Stomach (tissue), 8 donors: ENCODE measurements at regions not wholly inside any gene's neighbourhood (a gene's known extent, or its start where the extent isn't known, plus 50 kb on each side); places are given as distances from the start of the nearest gene placed in this dataset.

Experiments
- DNase-seq, 2 donors: peaks; one replicate each; pipeline versions ENCODE4 v3.0.0 to v3.0.0-alpha.2; 2013 to 2019
- H3K27ac ChIP-seq, 5 donors: fragments of 200-600 bp in 4 of 5; sonication (generic) in 4 of 5; one replicate each; pipeline ENCODE4 v1.5.1; 2013 to 2019; ENCODE audit warnings: mild to moderate bottlenecking in 1 of 5, moderate library complexity in 1 of 5
- H3K27me3 ChIP-seq, 3 donors: fragments of 200-600 bp; sonication (generic); one replicate each; pipeline ENCODE4 v1.5.1; 2017 to 2019; ENCODE audit warnings: mixed run types in 1 of 3
- H3K36me3 ChIP-seq, 4 donors: fragments of 200-600 bp; sonication (generic); 1 replicate in 3 of 4; 2 replicates in 1 of 4; pipeline ENCODE4 v1.5.1; 2016 to 2019
- H3K4me1 ChIP-seq, 4 donors: fragments of 200-600 bp; sonication (generic); one replicate each; pipeline ENCODE4 v1.5.1; 2016 to 2019
- H3K4me3 ChIP-seq, 4 donors: fragments of 200-600 bp; sonication (generic) in 3 of 4; one replicate each; pipeline ENCODE4 v1.5.1; 2016 to 2019; ENCODE audit warnings: mild to moderate bottlenecking in 1 of 4
- H3K9me3 ChIP-seq, 4 donors: fragments of 200-600 bp; sonication (generic); one replicate each; pipeline ENCODE4 v1.5.1; 2016 to 2019
- CTCF ChIP-seq, 7 experiments: fragments of 450-650 bp in 4 of 7; fragments of 200-600 bp in 3 of 7; sonication (generic) in 3 of 7; IDR thresholded peaks; one replicate each; pipeline ENCODE4 v1.5.1; 2016 to 2019; ENCODE audit warnings: antibody characterized with exemption in 7 of 7, control low read depth in 2 of 7, mild to moderate bottlenecking in 1 of 7
- EP300 ChIP-seq: sonication (generic); formaldehyde crosslinking; IDR thresholded peaks from one replicate; pipeline ENCODE4 v1.6.1; 2017; ENCODE audit warnings: antibody characterized with exemption
- POLR2A ChIP-seq, 4 donors: fragments of 450-650 bp; IDR thresholded peaks; one replicate each; pipeline ENCODE4 v1.6.1; 2016; ENCODE audit warnings: antibody characterized with exemption in 4 of 4, control low read depth in 2 of 4, mild to moderate bottlenecking in 1 of 4, moderate library complexity in 1 of 4
- POLR2AphosphoS5 ChIP-seq, 3 donors: sonication (generic); formaldehyde crosslinking; IDR thresholded peaks; one replicate each; pipeline ENCODE4 v1.6.1; 2016; ENCODE audit warnings: antibody characterized with exemption in 3 of 3
- WGBS, 5 donors: extraction: QIAGEN DNeasy Blood & Tissue Kit in 3 of 5; methylation state at CpG; one replicate each; pipeline versions ENCODE4 v1.1.5 to v1.1.7; 2013 to 2018; 5-methylcytosine and 5-hydroxymethylcytosine counted together
- intact Hi-C: fragments of 100-400 bp; cut with DNase I; formaldehyde crosslinking; loops from one replicate; pipeline ENCODE4 v1.15.1; 2023; ENCODE audit warnings: low total_unique reads
- donor health status: healthy with polysubstance abuse.
- donor health status: Bipolar disorder and iron deficiency.
- donor health status: healthy.

GRCh38 chr15:81469154-81469553 lies 95.1 kb upstream of the TMC3 start:
- WGBS, 5 donors, result 74 to 78% (median 77%) methylated on average over 5 of the region's 5 CpGs

GRCh38 chr15:81466741-81467140 lies 92.7 kb upstream of the TMC3 start:
- peaks cover 0 to 17% (median 8%) of the 10 kb centered on the region in 4 donors for H3K9me3 ChIP-seq
- peaks cover 0 to 10% (median 0%) of the 10 kb centered on the region in 3 donors for H3K27me3 ChIP-seq
- no peaks in the 10 kb centered on the region for H3K4me1 ChIP-seq
- no peaks in the 10 kb centered on the region for H3K36me3 ChIP-seq
- intact Hi-C loops, result no loop called here
- no peak overlapping the region for H3K4me3 ChIP-seq
- WGBS, 5 donors, result 80 to 96% (median 92%) methylated on average over 3 of the region's 3 CpGs
- TF ChIP-seq POLR2A (IDR thresholded peaks at IDR 0.05) (no peak), EP300 (no peak), POLR2AphosphoS5 (IDR thresholded peaks at IDR 0.05) (no peak), CTCF (IDR thresholded peaks at IDR 0.05) (no peak)
- no peak for DNase-seq
- H3K27ac ChIP-seq, result no peak overlapping the region

More at GRCh38 chr15:81469154-81469553, 95.1 kb upstream of the TMC3 start:
- intact Hi-C loops, result no loop called here
- Histone ChIP-seq H3K27ac (no peak overlapping the region), H3K4me3 (no peak overlapping the region), H3K9me3 (peaks cover 0 to 13% (median 4%) of the 10 kb centered on the region in 4 donors), H3K4me1 (no peaks in the 10 kb centered on the region), H3K36me3 (no peaks in the 10 kb centered on the region), H3K27me3 (peaks cover 0 to 19% (median 0%) of the 10 kb centered on the region in 3 donors)
- TF ChIP-seq EP300 (no peak), POLR2A (IDR thresholded peaks at IDR 0.05) (no peak), CTCF (IDR thresholded peaks at IDR 0.05) (no peak), POLR2AphosphoS5 (IDR thresholded peaks at IDR 0.05) (no peak)
- no peak for DNase-seq

GRCh38 chr15:81454024-81454423 lies 80.0 kb upstream of the TMC3 start:
- no peaks in the 10 kb centered on the region for H3K36me3 ChIP-seq
- no peak overlapping the region for H3K4me3 ChIP-seq
- no peak for TF ChIP-seq CTCF (IDR thresholded peaks at IDR 0.05)
- TF ChIP-seq POLR2A (IDR thresholded peaks at IDR 0.05), result no peak
- TF ChIP-seq POLR2AphosphoS5 (IDR thresholded peaks at IDR 0.05), result no peak
- TF ChIP-seq EP300, result no peak
- no peak overlapping the region for H3K27ac ChIP-seq
- intact Hi-C loops, result no loop called here
- peaks cover 0 to 7% (median 2%) of the 10 kb centered on the region in 4 donors for H3K9me3 ChIP-seq
- no peaks in the 10 kb centered on the region for H3K4me1 ChIP-seq
- DNase-seq, result no peak
- 73 to 90% (median 76%) methylated on average over 1 of the region's 1 CpG for WGBS, 5 donors
- H3K27me3 ChIP-seq, result no peaks in the 10 kb centered on the region

- WGBS, 5 donors, result 93 to 96% (median 94%) methylated on average over 1 of the region's 1 CpG
These were observed 76.7 kb upstream of the TMC3 start for GRCh38 chr15:81450721-81451120.

More at GRCh38 chr15:81450721-81451120, 76.7 kb upstream of the TMC3 start:
- DNase-seq, result no peak
- no peak for TF ChIP-seq CTCF (IDR thresholded peaks at IDR 0.05)
- intact Hi-C loops, result no loop called here
- peaks cover 0 to 7% (median 5%) of the 10 kb centered on the region in 4 donors for H3K9me3 ChIP-seq
- H3K27ac ChIP-seq, result no peak overlapping the region
- no peak overlapping the region for H3K4me3 ChIP-seq
- no peaks in the 10 kb centered on the region for H3K27me3 ChIP-seq
- no peaks in the 10 kb centered on the region for H3K36me3 ChIP-seq
- H3K4me1 ChIP-seq, result no peaks in the 10 kb centered on the region
